ENCODE measurements at regions not wholly inside any gene's neighbourhood (a gene's known extent, or its start where the extent isn't known, plus 50 kb on each side); places are given as distances from the start of the nearest gene placed in this dataset.

DNA sequence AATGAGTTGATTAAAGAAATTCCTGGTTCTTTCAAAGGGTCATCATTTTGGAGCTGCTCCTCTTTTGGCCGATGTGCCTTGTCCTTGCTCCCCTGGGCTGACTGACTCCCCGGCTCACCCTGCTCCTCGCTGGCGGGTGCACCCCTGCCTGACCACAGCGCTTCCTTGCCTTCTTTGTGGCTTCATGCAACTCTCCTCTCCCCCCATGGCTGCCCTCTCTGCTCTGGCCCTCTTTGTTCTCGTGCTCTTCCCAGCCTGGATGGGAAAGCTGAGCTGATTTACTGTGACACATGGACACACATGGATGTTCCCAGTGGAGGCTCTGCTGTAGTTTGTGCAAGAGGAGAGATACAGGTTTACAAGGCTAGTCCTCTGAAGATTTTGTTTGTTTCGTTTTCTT is 234.6 kb downstream of the HAUS1 start:
- H3K4me2 ChIP-seq (ENCODE audit: low read depth, low read length), result no peak overlapping the region

DNA sequence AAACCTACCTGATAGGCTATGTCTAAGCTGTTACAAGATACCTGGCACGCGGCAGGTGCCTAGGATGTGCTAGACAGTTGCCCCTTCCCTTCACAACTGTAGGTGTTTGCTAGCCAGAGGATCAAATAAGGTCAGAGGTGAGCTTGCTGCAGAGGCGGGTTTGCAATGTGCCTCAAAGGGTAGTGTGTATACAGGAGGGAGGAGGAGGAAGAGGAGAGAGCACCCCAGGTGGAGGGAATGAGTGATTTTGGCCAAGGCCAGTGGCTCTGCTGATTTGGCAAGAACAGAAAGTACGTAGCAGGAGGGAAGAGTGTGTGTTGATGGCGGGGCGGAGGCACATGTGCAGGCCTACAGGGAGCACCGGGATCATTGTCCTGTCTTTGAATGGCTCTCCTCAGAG is 236.5 kb downstream of the HAUS1 start:
- H2AFZ ChIP-seq (ENCODE audit: low read length), result no peak overlapping the region
- H3K9ac ChIP-seq (ENCODE audit: low read length), result no peak overlapping the region
- no peak overlapping the region for H3K4me3 ChIP-seq (ENCODE audit: low read length)
- no peaks in the 10 kb centered on the region for H3K9me2 ChIP-seq (replicated peaks; ENCODE audit: insufficient read depth, low read length)
- no peaks in the 10 kb centered on the region for H3K27me3 ChIP-seq (replicated peaks; ENCODE audit: insufficient read depth, low read length)
- no peaks in the 10 kb centered on the region for H3K9me3 ChIP-seq (replicated peaks; ENCODE audit: insufficient read depth, low read length)
- peaks cover 7% of the 10 kb centered on the region for H3K79me2 ChIP-seq (ENCODE audit: low read length)
- no peaks in the 10 kb centered on the region for H4K20me1 ChIP-seq (ENCODE audit: insufficient read depth, low read length)
- no peaks in the 10 kb centered on the region for H3K36me3 ChIP-seq (replicated peaks; ENCODE audit: insufficient read depth, low read length)
- peaks cover 24% of the 10 kb centered on the region for H3F3A ChIP-seq (ENCODE audit: insufficient read depth, low read length)
- H3K4me1 ChIP-seq (ENCODE audit: low read length), result peaks cover 29% of the 10 kb centered on the region
- H3K27ac ChIP-seq (ENCODE audit: low read length), result no peak overlapping the region
- TF ChIP-seq, protein P1, sequence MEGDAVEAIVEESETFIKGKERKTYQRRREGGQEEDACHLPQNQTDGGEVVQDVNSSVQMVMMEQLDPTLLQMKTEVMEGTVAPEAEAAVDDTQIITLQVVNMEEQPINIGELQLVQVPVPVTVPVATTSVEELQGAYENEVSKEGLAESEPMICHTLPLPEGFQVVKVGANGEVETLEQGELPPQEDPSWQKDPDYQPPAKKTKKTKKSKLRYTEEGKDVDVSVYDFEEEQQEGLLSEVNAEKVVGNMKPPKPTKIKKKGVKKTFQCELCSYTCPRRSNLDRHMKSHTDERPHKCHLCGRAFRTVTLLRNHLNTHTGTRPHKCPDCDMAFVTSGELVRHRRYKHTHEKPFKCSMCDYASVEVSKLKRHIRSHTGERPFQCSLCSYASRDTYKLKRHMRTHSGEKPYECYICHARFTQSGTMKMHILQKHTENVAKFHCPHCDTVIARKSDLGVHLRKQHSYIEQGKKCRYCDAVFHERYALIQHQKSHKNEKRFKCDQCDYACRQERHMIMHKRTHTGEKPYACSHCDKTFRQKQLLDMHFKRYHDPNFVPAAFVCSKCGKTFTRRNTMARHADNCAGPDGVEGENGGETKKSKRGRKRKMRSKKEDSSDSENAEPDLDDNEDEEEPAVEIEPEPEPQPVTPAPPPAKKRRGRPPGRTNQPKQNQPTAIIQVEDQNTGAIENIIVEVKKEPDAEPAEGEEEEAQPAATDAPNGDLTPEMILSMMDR (IDR thresholded peaks at IDR 0.05; ENCODE audit: low read length), result no peak
- TF ChIP-seq EZH2phosphoT487 (IDR thresholded peaks at IDR 0.05; ENCODE audit: low read length) (no peak), EZH2 (optimal IDR thresholded peaks at IDR 0.05; ENCODE audit: low read depth, low read length) (no peak)
- DNase-seq, result no peak
- no peak overlapping the region for H3K4me2 ChIP-seq (ENCODE audit: low read depth, low read length)

More for the DNA sequence above, 234.6 kb downstream of the HAUS1 start:
- H3K79me2 ChIP-seq (ENCODE audit: low read length), result peaks cover 10% of the 10 kb centered on the region
- peaks cover 9% of the 10 kb centered on the region for H3F3A ChIP-seq (ENCODE audit: insufficient read depth, low read length)
- no peak overlapping the region for H3K9ac ChIP-seq (ENCODE audit: low read length)
- no peaks in the 10 kb centered on the region for H3K9me2 ChIP-seq (replicated peaks; ENCODE audit: insufficient read depth, low read length)
- DNase-seq, result no peak
- H3K27ac ChIP-seq (ENCODE audit: low read length), result no peak overlapping the region
- no peaks in the 10 kb centered on the region for H3K27me3 ChIP-seq (replicated peaks; ENCODE audit: insufficient read depth, low read length)
- H3K9me3 ChIP-seq (replicated peaks; ENCODE audit: insufficient read depth, low read length), result no peaks in the 10 kb centered on the region
- H4K20me1 ChIP-seq (ENCODE audit: insufficient read depth, low read length), result no peaks in the 10 kb centered on the region
- peaks cover 10% of the 10 kb centered on the region for H3K4me1 ChIP-seq (ENCODE audit: low read length)
- no peaks in the 10 kb centered on the region for H3K36me3 ChIP-seq (replicated peaks; ENCODE audit: insufficient read depth, low read length)
- no peak overlapping the region for H3K4me3 ChIP-seq (ENCODE audit: low read length)
- H2AFZ ChIP-seq (ENCODE audit: low read length), result no peak overlapping the region
- TF ChIP-seq EZH2phosphoT487 (IDR thresholded peaks at IDR 0.05; ENCODE audit: low read length) (no peak), EZH2 (optimal IDR thresholded peaks at IDR 0.05; ENCODE audit: low read depth, low read length) (no peak)
- TF ChIP-seq, protein P1 (IDR thresholded peaks at IDR 0.05; ENCODE audit: low read length), result no peak

- Histone ChIP-seq H3K27me3 (replicated peaks; ENCODE audit: insufficient read depth, low read length) (no peaks in the 10 kb centered on the region), H3K27ac (ENCODE audit: low read length) (no peak overlapping the region), H3K4me2 (ENCODE audit: low read depth, low read length) (no peak overlapping the region), H3K9me2 (replicated peaks; ENCODE audit: insufficient read depth, low read length) (no peaks in the 10 kb centered on the region), H3K9me3 (replicated peaks; ENCODE audit: insufficient read depth, low read length) (no peaks in the 10 kb centered on the region), H3K9ac (ENCODE audit: low read length) (no peak overlapping the region), H3K36me3 (replicated peaks; ENCODE audit: insufficient read depth, low read length) (no peaks in the 10 kb centered on the region), H3F3A (ENCODE audit: insufficient read depth, low read length) (peaks cover 31% of the 10 kb centered on the region), H3K4me1 (ENCODE audit: low read length) (peaks cover 41% of the 10 kb centered on the region), H3K4me3 (ENCODE audit: low read length) (no peak overlapping the region), H3K79me2 (ENCODE audit: low read length) (peaks cover 7% of the 10 kb centered on the region), H2AFZ (ENCODE audit: low read length) (no peak overlapping the region), H4K20me1 (ENCODE audit: insufficient read depth, low read length) (no peaks in the 10 kb centered on the region)
- no peak for TF ChIP-seq EZH2phosphoT487 (IDR thresholded peaks at IDR 0.05; ENCODE audit: low read length)
- no peak for TF ChIP-seq EZH2 (optimal IDR thresholded peaks at IDR 0.05; ENCODE audit: low read depth, low read length)
- TF ChIP-seq, protein P1 (IDR thresholded peaks at IDR 0.05; ENCODE audit: low read length), result no peak
- DNase-seq, result no peak
Measured at GRCh38 chr18:46341986-46342525, 237.9 kb downstream of the HAUS1 start.

Data from MM.1S (cell line).